Neural crest cell (in vitro differentiated cells): ENCODE measurements at regions not wholly inside any gene's neighbourhood (a gene's known extent, or its start where the extent isn't known, plus 50 kb on each side); places are given as distances from the start of the nearest gene placed in this dataset.
A peak's percentile ranks its signal among the peaks of the same experiment; 100 is the strongest.

Experiments
- DNase-seq: peaks from one replicate; pipeline ENCODE4 v3.0.0; 2021; ENCODE audit warnings: low read depth, mixed read lengths, low spot score
- H3K27ac Mint-ChIP-seq: one replicate; pipeline ENCODE4 v1.8.0; 2021; ENCODE audit warnings: mild to moderate bottlenecking, mixed read lengths; ENCODE audit not compliant: unreplicated experiment
- H3K27me3 Mint-ChIP-seq: 2 replicates; pipeline ENCODE4 v1.8.0; 2021; ENCODE audit warnings: low read depth, mild to moderate bottlenecking, mixed read lengths
- H3K36me3 Mint-ChIP-seq: 2 replicates; pipeline ENCODE4 v1.8.0; 2021; ENCODE audit warnings: low read depth, mild to moderate bottlenecking, mixed read lengths
- H3K4me1 Mint-ChIP-seq: 2 replicates; pipeline ENCODE4 v1.8.0; 2021; ENCODE audit warnings: mixed read lengths
- H3K4me3 Mint-ChIP-seq: one replicate; pipeline ENCODE4 v1.8.0; 2021; ENCODE audit warnings: mild to moderate bottlenecking, mixed read lengths
- H3K9me3 Mint-ChIP-seq: 2 replicates; pipeline ENCODE4 v1.8.0; 2021; ENCODE audit warnings: mixed read lengths
- TF ChIP-seq, protein P1 (sequence below): fragments of 200-600 bp; sonication (generic); conservative IDR thresholded peaks from 2 replicates; pipeline ENCODE4 v1.5.0; 2021; ENCODE audit warnings: antibody characterized with exemption, mild to moderate bottlenecking

DNA sequence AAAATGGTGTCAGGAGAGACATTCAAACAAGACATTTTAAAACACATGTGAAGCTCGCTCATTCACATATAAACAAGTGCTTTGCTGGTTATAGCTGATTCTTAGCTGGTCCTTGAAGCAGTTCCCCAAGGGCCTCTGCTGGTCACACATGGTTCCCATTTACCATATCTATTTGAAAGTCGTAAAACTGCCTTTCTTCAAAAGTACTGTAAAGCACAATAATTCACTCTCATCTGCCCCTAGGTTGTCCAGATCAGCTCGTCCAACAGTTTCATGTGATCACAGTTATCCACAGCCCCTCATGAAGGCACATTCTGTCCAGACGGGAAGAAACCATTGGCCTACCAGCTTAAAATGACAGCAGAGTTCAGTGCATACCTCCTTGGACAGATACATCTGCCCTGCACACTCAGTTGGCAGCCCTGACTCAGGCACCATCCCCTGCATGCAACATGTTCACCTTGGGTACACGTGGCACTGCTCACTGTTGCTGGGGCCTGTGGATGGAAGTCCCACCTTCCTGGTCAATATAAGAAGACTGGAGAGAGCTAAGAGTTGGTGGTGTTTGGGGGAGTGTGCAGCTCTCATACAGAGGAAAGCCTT is 108.0 kb upstream of the HAAO start:
- Mint-ChIP-seq H3K9me3 (peaks cover 4% of the 10 kb centered on the region), H3K27ac (no peak overlapping the region), H3K4me1 (peaks cover 9% of the 10 kb centered on the region), H3K4me3 (no peak overlapping the region), H3K36me3 (no peaks in the 10 kb centered on the region), H3K27me3 (no peaks in the 10 kb centered on the region)
- no peak for DNase-seq
- TF ChIP-seq, protein P1, sequence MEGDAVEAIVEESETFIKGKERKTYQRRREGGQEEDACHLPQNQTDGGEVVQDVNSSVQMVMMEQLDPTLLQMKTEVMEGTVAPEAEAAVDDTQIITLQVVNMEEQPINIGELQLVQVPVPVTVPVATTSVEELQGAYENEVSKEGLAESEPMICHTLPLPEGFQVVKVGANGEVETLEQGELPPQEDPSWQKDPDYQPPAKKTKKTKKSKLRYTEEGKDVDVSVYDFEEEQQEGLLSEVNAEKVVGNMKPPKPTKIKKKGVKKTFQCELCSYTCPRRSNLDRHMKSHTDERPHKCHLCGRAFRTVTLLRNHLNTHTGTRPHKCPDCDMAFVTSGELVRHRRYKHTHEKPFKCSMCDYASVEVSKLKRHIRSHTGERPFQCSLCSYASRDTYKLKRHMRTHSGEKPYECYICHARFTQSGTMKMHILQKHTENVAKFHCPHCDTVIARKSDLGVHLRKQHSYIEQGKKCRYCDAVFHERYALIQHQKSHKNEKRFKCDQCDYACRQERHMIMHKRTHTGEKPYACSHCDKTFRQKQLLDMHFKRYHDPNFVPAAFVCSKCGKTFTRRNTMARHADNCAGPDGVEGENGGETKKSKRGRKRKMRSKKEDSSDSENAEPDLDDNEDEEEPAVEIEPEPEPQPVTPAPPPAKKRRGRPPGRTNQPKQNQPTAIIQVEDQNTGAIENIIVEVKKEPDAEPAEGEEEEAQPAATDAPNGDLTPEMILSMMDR = no peak

DNA sequence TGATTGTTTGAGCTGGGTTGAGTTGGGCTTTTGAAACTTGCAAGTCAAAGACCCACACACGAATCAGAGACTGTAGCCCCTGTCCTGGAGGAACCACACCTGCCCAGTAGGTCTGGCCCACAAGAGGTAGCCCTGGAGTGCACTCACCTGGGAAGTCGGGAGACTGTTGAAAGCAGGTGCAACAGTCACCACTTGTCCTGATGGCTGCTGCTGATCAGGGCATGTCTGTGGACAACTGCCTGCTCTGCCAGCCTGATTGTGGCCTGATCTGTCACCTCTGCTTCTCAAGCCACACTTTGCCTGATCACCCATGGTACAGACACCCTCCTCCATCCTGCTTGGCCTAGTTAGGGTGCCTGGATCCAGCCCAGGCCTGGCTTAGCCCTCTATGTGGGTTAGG is 105.0 kb upstream of the HAAO start:
- H3K27me3 Mint-ChIP-seq = no peaks in the 10 kb centered on the region
- H3K27ac Mint-ChIP-seq = no peak overlapping the region
- TF ChIP-seq, protein P1 = no peak
- no peak overlapping the region for H3K4me3 Mint-ChIP-seq
- peaks cover 6% of the 10 kb centered on the region for H3K4me1 Mint-ChIP-seq
- no peaks in the 10 kb centered on the region for H3K36me3 Mint-ChIP-seq
- peaks cover 4% of the 10 kb centered on the region for H3K9me3 Mint-ChIP-seq
- DNase-seq = no peak

DNA sequence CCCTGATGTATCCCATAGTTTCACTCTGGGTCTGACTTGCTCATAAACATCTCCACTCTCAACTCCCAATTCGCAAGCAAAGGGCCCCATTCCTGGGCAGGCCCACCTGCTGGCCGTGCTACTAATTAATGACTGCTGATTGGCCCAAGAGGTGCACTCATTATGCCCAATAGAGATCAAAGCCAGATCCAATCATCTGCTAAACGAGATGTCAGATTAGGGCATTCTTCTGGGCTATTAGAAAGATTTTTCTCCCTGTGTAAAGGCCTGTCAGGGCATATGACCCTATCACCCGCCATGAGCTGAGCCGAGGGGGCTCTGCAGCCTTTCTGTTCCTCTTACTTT is 103.4 kb upstream of the HAAO start:
- H3K4me3 Mint-ChIP-seq = no peak overlapping the region
- peaks cover 7% of the 10 kb centered on the region for H3K9me3 Mint-ChIP-seq
- no peaks in the 10 kb centered on the region for H3K27me3 Mint-ChIP-seq
- no peak for DNase-seq
- TF ChIP-seq, protein P1 = no peak
- H3K4me1 Mint-ChIP-seq = peaks cover 6% of the 10 kb centered on the region
- no peaks in the 10 kb centered on the region for H3K36me3 Mint-ChIP-seq
- no peak overlapping the region for H3K27ac Mint-ChIP-seq

DNA sequence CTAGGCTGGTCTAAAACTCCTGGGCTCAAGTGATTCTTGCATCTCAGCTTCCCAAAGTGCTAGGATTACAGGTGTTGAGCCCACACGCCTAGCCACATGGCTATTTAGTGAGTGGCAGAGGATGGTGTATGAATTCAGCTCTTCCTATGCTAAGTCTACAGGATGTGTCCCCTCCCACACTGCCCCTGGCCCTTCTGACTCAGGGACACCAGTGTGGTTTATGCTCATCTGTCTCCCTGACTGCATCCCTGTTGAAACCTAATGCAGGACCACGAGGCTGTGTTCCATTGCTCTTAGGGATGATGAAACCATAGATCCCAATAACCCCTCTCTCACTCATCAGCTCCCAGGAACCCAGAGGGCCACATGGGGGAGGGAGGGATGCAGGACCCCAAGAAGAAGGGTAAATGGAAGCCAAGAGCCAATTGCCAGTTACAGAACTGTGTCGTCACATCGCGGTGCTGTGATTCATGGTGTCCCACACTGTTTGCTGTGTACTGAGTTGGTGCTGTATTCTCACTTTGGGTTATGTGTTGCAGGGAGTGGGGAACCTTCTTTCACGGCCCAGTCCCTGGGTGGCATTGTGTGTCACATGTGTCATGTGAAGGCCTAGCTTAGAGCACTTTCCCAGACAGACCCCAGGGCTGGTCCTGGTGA is 102.9 kb upstream of the HAAO start:
- H3K9me3 Mint-ChIP-seq = peaks cover 8% of the 10 kb centered on the region
- no peak for DNase-seq
- no peak overlapping the region for H3K27ac Mint-ChIP-seq
- no peaks in the 10 kb centered on the region for H3K36me3 Mint-ChIP-seq
- H3K4me1 Mint-ChIP-seq = peaks cover 2% of the 10 kb centered on the region
- TF ChIP-seq, protein P1 = no peak
- no peaks in the 10 kb centered on the region for H3K27me3 Mint-ChIP-seq
- no peak overlapping the region for H3K4me3 Mint-ChIP-seq

DNA sequence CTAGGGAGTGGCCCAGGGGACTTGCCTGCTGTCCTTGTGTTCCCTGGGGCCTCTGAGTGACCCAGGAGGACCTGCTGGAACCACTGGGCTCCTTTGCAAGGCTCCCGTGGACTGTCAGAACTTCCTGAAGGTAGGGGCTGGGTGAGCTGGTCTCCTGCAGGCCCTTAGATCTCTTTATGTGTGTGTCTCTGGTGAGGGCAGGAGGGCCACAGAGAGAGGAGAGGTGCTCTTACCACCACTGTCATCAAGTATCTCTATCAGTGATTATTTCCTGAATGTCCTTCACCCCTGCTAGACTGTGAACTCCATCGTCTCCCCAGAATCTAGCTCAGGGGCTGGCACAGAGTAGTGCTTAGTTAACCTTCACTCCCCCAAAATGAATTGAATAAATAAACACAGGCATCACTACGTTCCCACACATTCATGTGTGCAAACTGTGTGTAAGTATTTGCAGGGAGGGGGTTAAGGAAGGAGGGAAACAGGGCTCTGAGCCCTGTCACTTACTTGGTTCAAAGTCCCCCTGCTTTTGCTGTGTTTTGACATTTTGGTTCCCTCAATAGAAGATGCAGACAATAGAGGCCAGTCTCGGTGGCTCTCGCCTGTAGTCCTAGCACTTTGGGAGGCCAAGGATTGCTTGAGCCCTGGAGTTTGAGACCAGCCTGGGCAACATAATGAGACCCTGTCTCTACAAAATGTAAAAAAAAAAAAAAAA is 100.8 kb upstream of the HAAO start:
- DNase-seq = no peak
- H3K9me3 Mint-ChIP-seq = peaks cover 17% of the 10 kb centered on the region
- TF ChIP-seq, protein P1 = no peak
- H3K36me3 Mint-ChIP-seq = no peaks in the 10 kb centered on the region
- no peaks in the 10 kb centered on the region for H3K4me1 Mint-ChIP-seq
- peak overlapping the region; percentile 57 for H3K27ac Mint-ChIP-seq
- H3K27me3 Mint-ChIP-seq = no peaks in the 10 kb centered on the region
- H3K4me3 Mint-ChIP-seq = no peak overlapping the region
